Muscle layer of colon (tissue), 2 donors: ENCODE measurements at regions not wholly inside any gene's neighbourhood (a gene's known extent, or its start where the extent isn't known, plus 50 kb on each side); places are given as distances from the start of the nearest gene placed in this dataset.
"Not testable (repeated sequence)": the region's sequence is repeated elsewhere in the genome, so short reads cannot be mapped to it uniquely, and the experiment has no call there.

ENCODE experiments used
- H3K27ac ChIP-seq: one replicate; pipeline ENCODE4 v1.7.0; 2013; ENCODE audit warnings: low read depth, mild to moderate bottlenecking, low read length, moderate library complexity
- H3K27me3 ChIP-seq, 2 donors: one replicate each; pipeline ENCODE4 v1.7.0; 2013; ENCODE audit warnings: low read length in 2 of 2, mild to moderate bottlenecking in 2 of 2; ENCODE audit not compliant: insufficient read depth in 2 of 2, control insufficient read depth in 1 of 2
- H3K36me3 ChIP-seq: one replicate; pipeline ENCODE4 v1.7.0; 2013; ENCODE audit warnings: mild to moderate bottlenecking, low read length; ENCODE audit not compliant: insufficient read depth
- H3K4me1 ChIP-seq: one replicate; pipeline ENCODE4 v1.7.0; 2013; ENCODE audit warnings: mild to moderate bottlenecking, low read length; ENCODE audit not compliant: insufficient read depth
- H3K4me3 ChIP-seq, 2 donors: one replicate each; pipeline ENCODE4 v1.7.0; 2013; ENCODE audit warnings: low read length in 2 of 2, low read depth in 1 of 2, mild to moderate bottlenecking in 1 of 2, moderate library complexity in 1 of 2
- H3K9ac ChIP-seq: one replicate; pipeline ENCODE4 v1.7.0; 2013; ENCODE audit warnings: low read length
- H3K9me3 ChIP-seq: one replicate; pipeline ENCODE4 v1.7.0; 2013; ENCODE audit warnings: mild to moderate bottlenecking, low read length
- donor health status: abdominal sarcoma.
- donor health status: Adenocarcinoma of cecum.

- Histone ChIP-seq H3K27me3 (no peaks in the 10 kb centered on the region), H3K9me3 (no peaks in the 10 kb centered on the region)
These were observed 185.2 kb upstream of the ZNF385D start for GRCh38 chr3:21936207-21936606.

GRCh38 chr3:21938267-21938681 lies 187.3 kb upstream of the ZNF385D start:
- no peak overlapping the region for H3K9ac ChIP-seq
- H3K27ac ChIP-seq, result no peak overlapping the region
- no peaks in the 10 kb centered on the region for H3K27me3 ChIP-seq
- H3K9me3 ChIP-seq, result no peaks in the 10 kb centered on the region
- H3K4me1 ChIP-seq, result no peaks in the 10 kb centered on the region
- no peaks in the 10 kb centered on the region for H3K36me3 ChIP-seq
- H3K4me3 ChIP-seq, result no peak overlapping the region

More at GRCh38 chr3:21936207-21936606, 185.2 kb upstream of the ZNF385D start:
- H3K4me3 ChIP-seq, result no peak overlapping the region
- no peak overlapping the region for H3K9ac ChIP-seq
- H3K36me3 ChIP-seq, result no peaks in the 10 kb centered on the region
- H3K4me1 ChIP-seq, result no peaks in the 10 kb centered on the region
- no peak overlapping the region for H3K27ac ChIP-seq

DNA sequence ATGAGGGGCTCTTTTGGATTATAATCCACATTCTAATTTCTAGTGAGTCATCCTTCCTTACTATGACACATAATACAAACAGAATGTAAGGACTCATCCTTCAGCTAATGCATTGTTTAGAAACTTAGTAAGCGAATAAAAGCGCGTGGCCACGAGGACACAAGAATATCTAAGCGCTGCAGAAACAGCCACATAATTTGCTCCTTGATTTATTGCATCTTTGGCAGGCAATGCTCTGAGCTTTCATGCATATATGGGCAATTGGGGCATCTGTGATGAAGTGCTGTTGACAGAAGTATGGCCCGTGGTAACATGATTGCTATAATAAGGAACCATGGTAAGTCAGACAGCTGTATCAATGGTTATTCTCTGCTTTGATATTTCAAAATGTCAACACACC lies 191.3 kb upstream of the ZNF385D start:
- Histone ChIP-seq H3K27ac (no peak overlapping the region), H3K4me1 (no peaks in the 10 kb centered on the region)

DNA sequence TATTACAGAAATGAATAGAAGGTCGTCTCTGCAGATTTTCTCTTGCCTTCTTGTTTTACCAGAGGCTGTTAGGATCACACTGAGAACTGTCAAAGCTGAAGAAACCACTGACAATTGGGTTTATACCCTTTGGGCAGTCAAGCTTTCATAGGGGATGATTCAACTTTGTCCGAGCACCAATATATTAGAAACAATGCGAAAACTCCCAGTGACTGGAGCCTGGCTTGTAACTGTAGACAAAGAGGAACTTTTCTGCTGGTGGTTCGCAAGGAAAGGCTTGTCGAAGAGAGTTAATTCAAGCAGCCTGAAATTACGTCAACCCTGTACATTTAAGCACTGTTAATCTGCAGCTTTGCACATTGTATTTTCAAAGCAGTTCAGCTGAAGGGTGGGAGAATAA lies 193.2 kb upstream of the ZNF385D start:
- Histone ChIP-seq H3K9me3 (no peaks in the 10 kb centered on the region), H3K4me1 (no peaks in the 10 kb centered on the region), H3K36me3 (no peaks in the 10 kb centered on the region), H3K9ac (no peak overlapping the region), H3K27ac (no peak overlapping the region), H3K4me3 (no peak overlapping the region), H3K27me3 (no peaks in the 10 kb centered on the region)

More for the DNA sequence above, 191.3 kb upstream of the ZNF385D start:
- H3K4me3 ChIP-seq, result no peak overlapping the region
- H3K27me3 ChIP-seq, result no peaks in the 10 kb centered on the region
- no peaks in the 10 kb centered on the region for H3K9me3 ChIP-seq
- no peak overlapping the region for H3K9ac ChIP-seq
- H3K36me3 ChIP-seq, result no peaks in the 10 kb centered on the region

DNA sequence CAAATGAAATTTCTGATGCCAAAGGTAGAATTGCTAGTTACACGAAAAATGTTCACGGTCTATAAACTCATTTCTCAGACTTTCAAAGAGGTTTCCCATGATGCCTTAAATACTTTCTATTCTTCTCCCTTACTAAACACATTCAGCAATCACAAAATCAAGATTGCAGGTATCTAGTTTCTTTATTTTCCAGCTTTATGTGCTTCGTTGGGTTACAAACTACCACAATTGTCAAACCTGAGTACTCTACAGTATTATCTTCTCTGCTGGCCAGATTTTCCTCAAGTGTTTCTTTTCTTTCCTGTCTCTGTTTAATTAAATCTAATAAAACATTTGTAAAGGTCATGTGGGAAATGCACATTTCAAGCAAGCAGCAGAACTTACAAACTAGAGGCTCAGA lies 201.8 kb upstream of the ZNF385D start:
- no peak overlapping the region for H3K27ac ChIP-seq

GRCh38 chr3:21954709-21955108 lies 203.7 kb upstream of the ZNF385D start:
- no peaks in the 10 kb centered on the region for H3K4me1 ChIP-seq
- no peak overlapping the region for H3K9ac ChIP-seq
- H3K27ac ChIP-seq, result no peak overlapping the region
- no peaks in the 10 kb centered on the region for H3K36me3 ChIP-seq
- no peaks in the 10 kb centered on the region for H3K9me3 ChIP-seq
- H3K4me3 ChIP-seq, result no peak overlapping the region
- no peaks in the 10 kb centered on the region for H3K27me3 ChIP-seq

More for the DNA sequence above, 201.8 kb upstream of the ZNF385D start:
- Histone ChIP-seq H3K4me3 (no peak overlapping the region), H3K4me1 (no peaks in the 10 kb centered on the region), H3K9me3 (no peaks in the 10 kb centered on the region), H3K27me3 (no peaks in the 10 kb centered on the region), H3K36me3 (no peaks in the 10 kb centered on the region), H3K9ac (no peak overlapping the region)

GRCh38 chr3:21955406-21955805 lies 204.4 kb upstream of the ZNF385D start:
- Histone ChIP-seq H3K36me3 (no peaks in the 10 kb centered on the region), H3K4me3 (no peak overlapping the region), H3K27ac (no peak overlapping the region), H3K4me1 (no peaks in the 10 kb centered on the region), H3K27me3 (no peaks in the 10 kb centered on the region), H3K9ac (no peak overlapping the region), H3K9me3 (no peaks in the 10 kb centered on the region)

GRCh38 chr3:21960033-21960432 lies 209.0 kb upstream of the ZNF385D start:
- no peaks in the 10 kb centered on the region for H3K4me1 ChIP-seq
- no peaks in the 10 kb centered on the region for H3K9me3 ChIP-seq
- H3K27me3 ChIP-seq, result no peaks in the 10 kb centered on the region
- H3K9ac ChIP-seq, result no peak overlapping the region
- H3K27ac ChIP-seq, result no peak overlapping the region
- H3K36me3 ChIP-seq, result no peaks in the 10 kb centered on the region
- H3K4me3 ChIP-seq, result no peak overlapping the region

DNA sequence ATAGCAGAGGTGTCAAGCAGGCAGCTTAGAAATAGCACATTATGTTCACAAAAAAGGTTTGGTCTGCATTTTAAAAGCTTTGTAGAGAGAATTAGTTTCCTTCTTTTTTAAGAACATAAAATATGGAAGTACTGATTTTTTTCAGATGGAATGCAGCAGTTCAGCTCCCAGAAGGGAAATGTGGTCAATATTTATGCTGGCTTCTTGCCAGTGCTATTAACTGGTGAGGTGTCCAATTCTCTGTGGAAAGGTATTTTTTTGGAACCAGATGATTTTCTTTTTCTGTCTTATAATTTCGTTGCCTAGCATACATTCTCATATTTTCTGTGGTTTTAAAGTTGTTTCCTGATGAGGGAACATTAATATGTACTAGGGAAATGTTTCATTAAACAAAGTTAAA lies 211.4 kb upstream of the ZNF385D start:
- H3K9me3 ChIP-seq, result no peaks in the 10 kb centered on the region
- H3K9ac ChIP-seq, result no peak overlapping the region
- H3K4me1 ChIP-seq, result no peaks in the 10 kb centered on the region
- no peaks in the 10 kb centered on the region for H3K36me3 ChIP-seq
- H3K27ac ChIP-seq, result no peak overlapping the region
- H3K4me3 ChIP-seq, result no peak overlapping the region
- no peaks in the 10 kb centered on the region for H3K27me3 ChIP-seq

GRCh38 chr3:21966457-21966856 lies 215.4 kb upstream of the ZNF385D start:
- not testable (repeated sequence) for H3K4me1 ChIP-seq, H3K36me3 ChIP-seq, H3K9me3 ChIP-seq, H3K27me3 ChIP-seq, H3K9ac ChIP-seq, H3K27ac ChIP-seq, H3K4me3 ChIP-seq

DNA sequence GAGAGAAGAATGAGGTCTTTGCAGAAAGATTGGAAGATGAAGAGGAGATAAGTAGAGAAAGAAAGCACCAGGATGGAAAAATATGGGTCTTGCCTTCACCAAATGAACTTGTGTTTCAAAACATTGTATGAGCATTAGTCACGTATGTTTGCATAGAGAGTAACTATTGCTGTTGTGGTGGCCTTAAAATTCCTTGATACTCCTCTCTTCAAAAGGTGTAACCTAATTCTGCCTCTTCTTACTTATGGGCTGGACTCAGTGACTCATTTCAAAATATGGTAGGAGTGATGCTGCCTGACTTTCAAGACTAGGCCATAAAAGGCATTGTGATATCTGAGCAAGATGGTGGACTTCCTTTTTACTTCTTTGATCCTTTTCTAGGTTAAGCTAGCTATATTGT lies 228.7 kb upstream of the ZNF385D start:
- Histone ChIP-seq H3K9me3 (no peaks in the 10 kb centered on the region), H3K4me1 (no peaks in the 10 kb centered on the region), H3K4me3 (no peak overlapping the region), H3K36me3 (no peaks in the 10 kb centered on the region), H3K9ac (no peak overlapping the region), H3K27me3 (no peaks in the 10 kb centered on the region), H3K27ac (no peak overlapping the region)

GRCh38 chr3:21989341-21990042 lies 238.5 kb upstream of the ZNF385D start:
- H3K9me3 ChIP-seq, result no peaks in the 10 kb centered on the region
- H3K36me3 ChIP-seq, result no peaks in the 10 kb centered on the region
- H3K27ac ChIP-seq, result no peak overlapping the region
- no peak overlapping the region for H3K9ac ChIP-seq
- no peaks in the 10 kb centered on the region for H3K4me1 ChIP-seq
- H3K4me3 ChIP-seq, result no peak overlapping the region
- no peaks in the 10 kb centered on the region for H3K27me3 ChIP-seq
